GM18517 (cell line): ENCODE measurements at regions not wholly inside any gene's neighbourhood (a gene's known extent, or its start where the extent isn't known, plus 50 kb on each side); places are given as distances from the start of the nearest gene placed in this dataset.
"Not testable (repeated sequence)": the region's sequence is repeated elsewhere in the genome, so short reads cannot be mapped to it uniquely, and the experiment has no call there.

Experiments used
- ATAC-seq: cut with Tn5 transposase; IDR thresholded peaks from one replicate; pipeline ENCODE4 v1.9.1; 2021; ENCODE audit warnings: mild to moderate bottlenecking, moderate library complexity; ENCODE audit not compliant: unreplicated experiment

DNA sequence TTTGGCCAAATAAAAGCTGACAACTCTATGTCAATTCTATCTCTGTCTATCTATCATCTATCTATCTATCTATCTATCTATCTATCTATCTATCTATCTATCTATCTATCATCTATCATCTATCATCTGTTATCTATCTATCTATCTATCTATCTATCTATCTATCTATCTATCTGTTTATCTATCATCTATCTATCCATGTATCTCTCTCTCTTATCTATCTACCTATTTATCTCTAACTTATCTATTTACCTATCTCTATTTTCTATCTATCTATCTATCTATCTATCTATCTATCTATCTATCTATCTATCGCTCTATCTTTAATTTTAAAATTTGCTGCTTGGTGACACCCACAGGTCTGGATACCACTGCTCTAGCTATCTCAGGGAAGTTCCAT lies 271.1 kb downstream of the VRK1 start:
- ATAC-seq: not testable (repeated sequence)

DNA sequence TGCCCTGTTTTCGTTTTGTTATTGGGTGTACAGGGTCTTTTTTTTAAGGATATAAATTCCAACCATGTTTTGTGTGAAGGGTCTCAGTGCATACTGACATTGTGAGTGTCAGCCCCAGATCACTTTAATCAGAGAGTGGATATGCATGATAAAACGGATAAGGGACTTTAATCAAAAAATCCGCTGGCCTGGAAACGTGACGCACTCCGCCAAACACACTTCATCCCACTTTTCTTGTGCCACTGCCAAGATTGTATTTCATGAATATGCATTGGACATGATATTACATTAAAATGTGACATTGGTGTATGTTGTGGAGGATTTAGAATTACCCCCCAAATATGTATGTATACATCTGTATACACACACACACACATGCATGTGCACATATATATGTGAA lies 273.1 kb downstream of the VRK1 start:
- ATAC-seq: no peak

DNA sequence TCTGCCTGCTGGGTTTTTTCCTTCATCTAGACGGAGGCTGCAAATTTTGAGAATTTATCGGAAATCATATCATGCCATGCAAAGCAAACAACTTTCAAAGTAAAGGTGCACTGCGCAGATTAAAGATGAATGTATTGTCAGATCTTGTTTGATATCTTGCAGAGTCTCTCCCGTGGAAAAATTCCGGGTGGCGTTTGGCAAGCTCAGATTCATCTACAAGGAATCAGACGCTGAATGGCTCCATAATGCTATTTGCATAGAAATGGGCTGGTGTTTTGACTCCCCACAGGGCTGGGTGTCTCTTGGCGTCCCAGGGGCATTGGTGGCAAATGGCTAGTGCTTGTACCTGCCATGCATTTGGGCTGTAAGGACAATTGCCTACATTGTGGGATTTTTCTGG lies 274.0 kb downstream of the VRK1 start:
- no peak for ATAC-seq

DNA sequence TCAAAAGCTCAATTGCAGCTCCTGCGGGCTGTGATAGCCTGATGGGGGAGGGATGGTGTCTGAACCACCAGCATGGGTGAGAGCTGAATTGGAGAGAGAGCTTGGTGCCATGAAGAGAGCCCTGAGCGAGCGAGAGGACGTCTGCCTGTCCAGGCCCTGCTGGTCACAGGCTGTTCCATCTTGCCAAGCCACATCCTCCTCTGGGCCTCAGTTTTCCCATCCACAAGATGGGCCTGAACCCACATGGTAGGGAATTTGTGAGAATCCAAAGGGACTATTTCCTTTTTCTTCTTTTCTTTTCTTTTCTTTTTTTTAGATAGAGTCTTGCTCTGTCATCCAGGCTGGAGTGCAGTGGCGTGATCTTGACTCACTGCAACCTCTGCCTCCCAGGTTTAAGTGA lies 276.4 kb downstream of the VRK1 start:
- no peak for ATAC-seq

DNA sequence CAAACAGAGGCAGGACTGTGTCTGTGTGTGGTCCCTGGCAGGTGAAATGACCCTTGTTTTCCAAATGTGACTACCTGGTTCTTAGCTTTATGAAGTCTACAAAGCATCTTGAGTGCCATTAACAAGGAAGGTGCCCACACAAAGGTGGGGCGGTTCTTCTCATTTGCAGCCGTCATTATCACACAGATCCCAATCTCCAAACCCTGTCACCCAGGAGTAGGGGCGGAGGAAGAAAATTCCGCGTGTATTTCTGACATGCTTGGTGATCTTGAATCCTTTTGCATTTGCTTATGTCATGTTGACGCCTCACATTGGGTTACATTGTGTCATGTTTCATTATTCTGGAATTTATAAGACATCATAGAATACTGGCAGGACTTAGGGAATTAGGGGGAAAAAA lies 277.3 kb downstream of the VRK1 start:
- ATAC-seq: no peak

DNA sequence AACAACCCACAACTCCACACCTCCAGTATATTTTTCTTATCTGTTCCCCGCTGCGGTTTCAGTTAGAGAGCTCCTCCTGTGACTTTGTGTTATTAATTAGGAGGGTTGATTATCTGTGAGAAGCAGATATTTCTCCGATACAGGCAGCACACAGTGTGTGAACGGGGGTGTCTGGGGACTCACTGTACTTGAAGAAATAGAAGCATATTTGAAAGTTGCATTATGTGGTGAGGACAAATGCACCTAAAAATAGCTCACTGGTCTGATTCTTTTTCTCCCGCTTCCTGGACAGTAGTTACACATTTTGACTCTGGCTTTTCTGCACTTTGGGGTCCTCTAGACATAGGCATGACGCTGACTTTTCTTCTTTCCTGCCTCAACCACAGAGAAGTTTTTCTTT lies 277.7 kb downstream of the VRK1 start:
- no peak for ATAC-seq

DNA sequence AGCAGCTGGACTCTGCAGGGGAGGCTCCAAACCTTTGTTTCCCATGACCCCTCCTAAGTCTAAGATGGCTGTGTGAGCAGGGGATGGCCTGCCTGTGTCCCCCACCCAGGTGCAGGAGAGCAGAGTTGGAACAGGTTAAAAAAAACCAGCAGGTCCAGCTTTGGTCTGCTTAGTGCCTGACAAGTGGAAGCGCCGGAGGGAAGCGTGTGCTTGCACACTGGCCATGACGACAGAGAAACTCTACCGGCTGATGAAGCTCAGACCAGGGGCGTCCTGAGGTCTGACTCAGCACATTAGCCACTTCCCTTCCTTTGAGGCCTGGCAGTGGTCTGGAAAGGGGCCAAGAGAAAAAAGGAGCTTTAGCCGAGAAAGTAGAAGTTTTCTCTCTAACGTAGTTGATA lies 280.1 kb downstream of the VRK1 start:
- no peak for ATAC-seq

DNA sequence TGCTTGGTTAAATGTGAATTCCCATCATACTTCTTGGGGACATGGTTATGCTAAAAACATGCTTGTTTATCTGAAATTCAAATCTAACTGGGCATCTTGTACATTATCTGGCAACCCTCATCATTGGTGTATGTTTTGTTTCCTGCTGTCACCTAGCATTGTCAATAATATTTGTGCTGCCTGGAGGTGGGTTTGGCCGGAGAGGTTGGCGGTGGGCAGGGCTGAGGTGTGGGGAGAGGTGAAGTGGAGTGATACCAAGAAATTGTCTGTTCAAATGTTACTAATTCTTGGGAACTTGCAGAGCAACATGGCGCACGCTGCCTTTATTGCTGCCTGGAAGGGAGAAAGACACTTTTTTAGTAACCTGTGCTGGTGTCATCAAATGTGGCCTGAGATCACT lies 280.5 kb downstream of the VRK1 start:
- no peak for ATAC-seq

DNA sequence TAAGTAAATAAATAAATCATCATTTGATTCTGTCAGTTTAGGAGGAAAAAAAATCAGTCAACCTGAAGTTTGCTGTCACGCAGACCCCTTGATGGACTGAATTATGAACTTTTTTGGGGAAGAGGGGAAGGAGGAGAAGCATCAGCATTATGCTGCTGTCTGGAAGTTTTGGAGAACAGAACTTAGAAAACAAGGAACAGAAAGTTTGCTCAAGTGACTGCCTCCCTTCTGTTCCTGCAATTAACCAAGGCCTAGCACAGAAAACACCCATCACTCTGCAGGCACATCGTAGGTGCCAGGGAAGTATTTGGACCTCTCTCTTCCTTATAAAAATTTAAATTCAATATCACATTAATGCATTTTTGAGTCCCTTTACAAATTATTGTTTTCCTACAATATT lies 283.8 kb downstream of the VRK1 start:
- ATAC-seq: no peak

DNA sequence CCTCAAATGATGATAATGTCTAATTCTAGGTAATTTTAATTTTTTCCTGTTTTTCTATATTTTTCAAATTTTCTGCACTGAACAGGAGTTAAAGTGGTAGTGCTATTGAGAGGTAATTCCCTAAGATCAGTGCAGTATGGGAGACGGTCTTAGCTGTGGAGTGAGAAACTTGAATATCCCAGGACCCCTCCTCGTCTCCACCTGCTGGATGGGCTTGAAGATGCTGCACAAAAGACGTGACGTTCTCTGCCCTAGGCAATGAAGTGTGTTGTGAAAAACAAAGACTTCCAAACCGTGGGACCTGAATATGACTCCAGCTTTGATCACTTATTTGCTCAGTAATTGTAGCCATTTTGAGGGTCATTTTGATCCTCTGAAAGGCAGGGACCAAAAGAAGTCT lies 298.1 kb downstream of the VRK1 start:
- ATAC-seq: no peak

DNA sequence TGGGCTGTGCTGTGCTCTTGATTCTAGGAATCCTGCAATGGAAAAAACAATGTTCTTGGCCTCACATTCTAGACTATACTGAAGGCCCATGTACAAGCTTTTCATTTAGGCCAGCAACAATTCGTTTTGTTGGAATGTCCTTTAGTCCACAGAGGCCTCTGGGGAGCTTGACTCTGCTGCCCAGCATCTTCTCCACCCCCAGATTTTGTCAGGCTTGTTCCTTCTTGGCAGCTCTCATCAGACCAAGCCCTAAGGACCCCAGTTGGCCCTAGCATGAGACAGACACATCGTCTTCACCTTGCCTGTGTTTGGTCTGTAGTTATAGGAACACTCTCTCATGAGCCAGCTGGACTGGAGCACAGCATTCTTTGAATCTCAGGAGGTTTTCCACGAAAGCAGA lies 300.1 kb downstream of the VRK1 start:
- ATAC-seq: no peak

DNA sequence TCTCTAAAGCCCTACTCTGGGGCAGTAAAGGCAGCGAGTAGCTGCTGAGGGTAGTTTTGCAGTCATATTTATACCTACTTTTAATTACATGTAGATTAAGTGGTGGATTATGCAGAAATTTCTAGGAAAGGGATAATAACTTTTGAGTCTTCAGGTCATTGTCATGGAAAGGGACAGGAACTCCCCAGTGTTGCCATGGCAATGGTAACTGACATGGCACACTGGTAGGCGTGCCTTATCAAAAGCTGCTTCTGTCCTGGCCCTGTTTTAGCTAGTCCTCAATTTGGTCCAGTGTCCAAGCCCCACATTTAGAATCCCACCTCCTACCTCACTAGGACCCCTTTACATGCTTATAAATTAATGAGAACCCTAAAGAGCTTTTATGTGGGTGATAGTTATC lies 303.1 kb downstream of the VRK1 start:
- ATAC-seq: no peak

DNA sequence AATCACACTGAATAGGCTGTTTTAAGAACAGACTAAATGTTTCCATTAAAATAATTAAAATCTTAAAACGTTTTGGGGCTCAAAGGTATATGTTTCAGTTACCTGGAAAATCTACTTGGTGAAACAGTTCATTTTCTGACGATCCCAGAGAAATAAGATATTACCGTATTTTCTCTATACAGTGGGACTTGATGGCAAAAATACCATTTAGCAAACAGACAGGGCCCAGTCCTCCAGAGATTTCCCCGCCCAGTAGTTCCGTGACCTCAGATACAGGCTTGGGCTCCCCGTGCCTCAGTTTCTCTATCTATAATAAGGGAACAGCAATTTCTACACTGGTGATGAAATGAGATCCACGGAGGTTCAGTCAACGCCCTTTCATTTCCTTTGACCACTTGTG lies 304.4 kb downstream of the VRK1 start:
- ATAC-seq: no peak

DNA sequence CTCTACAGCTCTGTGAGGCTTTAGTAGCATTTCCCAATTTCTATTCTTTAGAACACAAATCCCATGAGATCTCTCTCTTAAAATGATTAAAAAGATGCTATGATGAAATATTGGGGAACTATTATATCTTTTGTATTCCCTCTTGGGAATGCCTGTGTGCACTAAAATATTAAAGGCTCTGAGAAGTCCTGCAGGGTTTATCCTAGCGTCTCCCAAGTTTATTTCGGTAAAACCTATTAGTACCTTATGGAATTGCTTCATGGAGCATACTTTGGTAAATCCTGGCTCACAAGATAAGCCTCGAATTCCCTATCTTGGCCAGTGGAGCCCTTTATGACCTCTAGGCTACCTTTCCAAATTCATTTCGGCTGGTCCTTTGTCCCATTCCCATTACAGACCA lies 306.8 kb downstream of the VRK1 start:
- ATAC-seq: no peak

DNA sequence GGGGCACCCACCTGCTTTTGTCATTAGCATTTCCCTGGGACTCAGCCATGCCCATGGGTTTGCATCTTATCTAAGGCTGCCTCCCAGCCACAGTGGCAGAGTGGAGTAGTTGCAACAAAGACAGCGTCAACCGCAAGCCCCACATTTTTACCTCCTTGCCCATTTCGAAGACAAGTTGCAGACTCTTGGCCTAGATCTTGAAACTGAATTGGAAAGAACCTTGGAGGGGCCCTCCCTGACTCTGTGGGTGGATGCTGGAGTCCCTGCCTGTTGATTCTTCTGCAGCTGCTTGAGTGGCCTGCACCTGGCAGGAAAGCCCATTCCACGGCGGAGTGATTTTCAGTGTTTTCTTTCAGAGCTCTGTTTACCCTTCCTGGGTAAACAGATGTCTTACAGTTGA lies 309.0 kb downstream of the VRK1 start:
- ATAC-seq: peak; percentile 60

DNA sequence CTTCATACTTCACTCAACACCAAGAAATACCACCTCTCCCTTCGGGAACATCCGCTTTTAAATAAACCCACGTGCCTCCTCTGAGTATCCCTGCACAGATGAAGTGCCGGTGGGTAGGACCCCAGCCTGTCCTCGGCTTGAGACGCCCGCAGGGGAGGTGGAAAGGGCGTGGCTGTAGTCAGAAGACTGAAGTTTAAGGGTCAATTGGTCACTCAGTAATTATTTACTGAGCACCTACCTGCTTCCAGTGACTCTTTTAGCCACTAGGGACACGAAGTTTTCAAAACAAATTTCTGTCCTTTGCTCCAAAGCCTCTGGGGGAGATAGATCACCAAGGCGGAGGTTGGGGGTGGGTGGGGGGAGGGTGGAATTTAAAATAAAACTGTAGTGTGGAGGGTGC lies 309.4 kb downstream of the VRK1 start:
- ATAC-seq: peak; percentile 13

DNA sequence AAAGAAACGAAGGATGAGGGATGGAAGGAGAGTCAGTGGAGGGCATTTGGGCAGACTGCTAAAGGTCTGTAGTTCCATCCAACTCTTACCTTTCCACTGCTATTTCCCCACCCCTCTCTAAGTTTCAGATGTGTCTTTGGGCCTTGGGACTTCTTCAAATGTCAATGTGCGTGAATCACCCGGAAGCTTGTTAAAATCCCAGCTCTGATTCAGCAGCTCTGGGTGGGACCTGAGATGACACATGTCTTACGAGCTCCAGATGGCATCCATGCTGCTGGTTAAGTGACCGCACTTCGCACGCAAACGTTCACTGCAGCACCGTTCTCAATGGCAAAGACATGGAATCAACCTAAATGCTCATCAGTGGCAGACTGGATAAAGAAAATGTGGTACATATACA lies 309.9 kb downstream of the VRK1 start:
- ATAC-seq: no peak

DNA sequence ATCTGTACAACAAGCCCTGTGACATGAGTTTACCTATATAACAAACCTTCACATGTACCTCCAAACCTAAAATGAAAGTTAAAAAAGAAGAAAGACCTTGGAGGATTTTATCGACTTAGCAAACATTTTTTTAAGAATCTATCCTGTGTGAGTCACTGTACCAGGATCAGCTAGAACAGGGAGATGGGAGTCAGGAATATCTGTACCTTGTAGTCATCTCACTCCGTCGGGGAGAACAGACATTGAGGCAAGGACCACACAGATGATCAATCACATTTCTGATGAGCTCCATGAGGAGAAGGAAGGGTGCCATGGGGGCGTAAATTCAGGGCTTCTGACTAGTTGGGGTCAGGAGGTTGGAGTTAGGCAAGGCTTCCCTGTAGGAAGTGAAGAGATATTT lies 310.6 kb downstream of the VRK1 start:
- no peak for ATAC-seq

DNA sequence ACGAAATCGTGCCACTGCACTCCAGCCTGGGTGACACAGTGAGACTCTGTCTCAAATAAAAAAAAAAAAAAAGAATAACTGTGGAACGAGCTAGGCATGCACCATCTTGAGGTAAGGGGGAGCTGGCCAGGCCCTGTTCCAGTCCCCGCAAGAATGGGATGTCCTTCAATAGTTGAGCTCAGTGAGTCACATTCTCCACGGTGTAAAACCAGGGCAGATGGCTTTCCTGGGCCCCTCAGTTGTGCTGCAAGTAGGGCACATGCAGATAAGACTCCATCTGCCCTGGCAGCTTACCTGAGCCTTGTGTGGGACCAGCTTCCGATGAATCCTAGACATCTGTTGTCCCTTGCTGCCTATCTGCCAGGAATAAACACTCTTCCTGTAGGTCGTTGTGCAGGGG lies 312.1 kb downstream of the VRK1 start:
- no peak for ATAC-seq

DNA sequence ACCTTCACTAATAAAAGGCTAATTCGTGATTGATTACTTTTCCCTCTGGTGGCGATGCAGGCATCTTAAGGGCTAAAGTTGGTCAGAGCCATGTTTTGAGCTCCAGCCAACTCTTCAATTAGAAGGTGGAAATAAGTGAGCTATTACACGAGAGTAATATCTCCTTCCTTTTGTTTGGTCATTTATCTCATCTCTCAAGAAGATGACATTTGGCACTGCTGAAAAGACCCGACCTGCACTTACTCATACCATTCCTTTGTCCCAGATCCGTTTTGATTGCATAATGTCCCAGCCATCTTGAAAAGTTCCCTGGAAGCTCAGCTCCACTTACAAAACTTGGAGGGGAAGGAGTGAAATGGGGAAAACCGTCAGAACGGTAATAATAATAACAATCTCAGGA lies 316.2 kb downstream of the VRK1 start:
- ATAC-seq: no peak

DNA sequence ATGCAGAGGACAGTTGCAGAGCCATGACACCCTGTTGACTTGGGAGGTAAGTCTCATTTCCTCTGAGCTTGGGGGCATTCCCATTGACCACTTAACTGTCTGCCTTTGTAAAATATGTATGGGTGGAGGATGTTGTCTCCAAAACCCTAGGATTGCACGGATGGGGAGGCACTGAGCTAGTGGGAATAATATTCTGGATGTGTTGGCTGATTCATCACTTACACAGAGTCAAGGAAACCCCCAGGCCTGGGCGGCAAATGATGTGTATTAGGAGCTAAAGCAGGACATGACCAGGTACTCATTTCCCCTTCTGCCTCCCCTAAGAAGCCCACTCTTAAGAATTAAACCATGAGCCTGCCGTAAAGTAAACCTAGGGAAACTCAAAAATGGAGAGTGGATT lies 319.4 kb downstream of the VRK1 start:
- no peak for ATAC-seq

DNA sequence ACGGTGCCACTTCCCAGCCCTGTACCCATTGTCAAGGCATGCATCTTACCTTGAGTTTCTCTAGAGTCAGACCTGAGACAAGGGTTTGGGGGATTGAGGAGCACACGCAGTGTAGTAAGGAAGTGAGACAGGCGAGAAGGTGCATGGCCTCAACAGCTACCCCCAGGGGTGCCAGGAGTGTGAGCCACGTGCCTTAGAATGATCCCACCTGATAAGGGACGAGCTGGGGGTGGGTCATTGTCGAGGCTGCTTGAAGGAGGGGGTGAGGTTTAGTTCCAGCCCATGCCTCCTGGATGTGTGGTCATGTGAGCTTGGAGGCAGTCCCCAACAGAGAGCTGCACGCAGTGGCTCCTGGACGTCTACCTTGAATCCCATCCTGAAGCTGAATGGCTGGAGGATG lies 320.5 kb downstream of the VRK1 start:
- ATAC-seq: no peak

DNA sequence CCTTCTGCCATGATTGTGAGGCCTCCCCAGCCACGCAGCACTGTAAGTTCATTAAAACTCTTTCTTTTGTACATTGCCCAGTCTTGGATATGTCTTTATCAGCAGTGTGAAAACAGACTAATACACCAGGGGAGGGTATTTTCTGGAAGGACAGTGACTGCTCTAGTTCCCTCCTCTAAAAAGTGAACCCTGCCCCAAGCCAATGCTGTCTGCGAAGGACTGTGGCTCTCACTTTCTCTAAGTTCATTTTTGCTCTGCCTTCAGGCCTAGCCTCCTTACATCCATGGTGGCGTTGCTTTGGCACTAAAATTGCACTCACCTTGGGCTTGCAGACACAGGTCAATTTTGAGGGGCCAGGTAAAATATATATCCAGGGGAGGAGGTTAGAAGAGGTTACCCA lies 323.0 kb downstream of the VRK1 start:
- ATAC-seq: no peak

DNA sequence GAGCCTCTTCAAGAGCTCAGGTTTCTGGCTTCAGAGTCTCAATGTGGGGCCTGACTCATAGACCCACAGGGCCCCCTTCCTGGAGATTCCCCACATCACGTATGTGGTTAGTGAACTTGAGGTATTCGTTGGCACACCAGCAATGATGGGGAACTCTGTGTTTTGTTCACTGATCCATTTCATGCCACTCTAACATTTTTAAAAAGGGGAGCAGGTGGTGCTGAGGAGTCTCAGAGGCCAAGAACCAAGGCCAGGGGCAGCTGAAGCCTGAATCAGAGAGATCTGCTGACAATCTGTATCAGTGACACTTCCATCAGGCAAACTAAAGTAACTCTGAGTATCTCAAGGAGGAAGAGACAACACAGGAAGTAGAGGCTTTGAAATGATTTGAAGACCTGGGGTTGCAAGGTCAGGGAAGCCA lies 323.4 kb downstream of the VRK1 start:
- no peak for ATAC-seq
